Hippocampal formation (tissue), 2 donors: ENCODE measurements at regions not wholly inside any gene's neighbourhood (a gene's known extent, or its start where the extent isn't known, plus 50 kb on each side); places are given as distances from the start of the nearest gene placed in this dataset.

Experiments used
- DNase-seq, 2 donors: peaks; one replicate each; lab custom pipeline; 2025; lab: John Stamatoyannopoulos, UW

- no peak for DNase-seq
Observed at GRCh38 chr5:23367874-23368273, 139.5 kb upstream of the PRDM9 start.

- no peak for DNase-seq
Observed at GRCh38 chr5:23353286-23353685, 154.1 kb upstream of the PRDM9 start.

DNA sequence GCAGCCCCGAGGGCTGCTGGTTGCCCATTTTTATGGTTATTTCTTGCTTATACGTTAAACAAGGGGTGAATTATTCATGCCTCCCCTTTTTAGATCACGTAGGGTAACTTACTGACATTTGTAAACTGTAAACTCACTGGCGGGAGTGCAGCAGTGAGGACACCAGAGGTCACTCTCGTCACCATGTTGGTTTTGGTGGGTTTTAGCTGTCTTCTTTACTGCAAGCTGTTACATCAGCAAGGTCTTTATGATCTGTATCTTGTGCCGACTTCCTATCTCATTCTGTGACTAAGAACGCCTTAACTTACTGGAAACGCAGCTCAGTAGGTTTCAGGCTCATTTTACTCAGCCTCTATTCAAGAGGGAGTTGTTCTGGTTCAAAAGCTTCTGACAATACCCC, 155.0 kb upstream of the PRDM9 start:
- DNase-seq: no peak

DNA sequence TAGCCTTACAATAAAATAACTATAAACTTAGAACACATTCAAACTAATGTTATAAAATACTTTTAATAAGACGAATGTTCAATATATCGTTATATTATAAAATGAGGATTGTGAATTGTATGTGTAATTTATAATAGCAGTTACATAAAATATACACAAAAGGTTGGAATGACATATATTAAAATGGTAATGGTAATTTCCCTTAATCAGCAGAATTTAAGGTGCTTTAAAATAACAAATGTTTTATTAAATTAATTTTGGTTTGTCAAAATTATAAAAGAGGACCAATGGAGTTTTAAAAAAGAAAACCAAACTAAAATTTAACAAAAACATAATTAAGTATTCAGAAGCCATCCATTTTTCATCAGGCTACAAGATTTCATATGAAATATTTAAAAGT, 164.3 kb upstream of the PRDM9 start:
- DNase-seq: no peak

GRCh38 chr5:23332650-23333251, 174.7 kb upstream of the PRDM9 start:
- no peak for DNase-seq

DNA sequence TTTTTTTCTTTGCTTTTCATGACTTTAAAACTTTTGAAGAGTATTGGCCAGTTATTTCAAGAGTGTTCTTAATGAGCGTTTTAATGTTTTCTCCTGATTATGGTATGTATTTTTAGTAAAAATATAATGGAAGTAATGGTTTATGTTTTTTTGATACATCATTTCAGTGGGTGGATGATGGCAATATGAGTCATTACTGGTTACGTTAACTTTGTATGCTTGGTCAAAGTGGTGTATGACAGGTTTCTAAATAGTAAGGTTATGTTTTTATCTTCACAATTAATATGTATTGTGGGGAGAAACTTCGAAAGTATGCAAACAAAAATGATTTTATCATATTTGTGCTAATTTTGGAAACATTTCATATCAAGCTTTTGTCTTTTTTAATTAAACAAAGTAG, 176.7 kb upstream of the PRDM9 start:
- no peak for DNase-seq

- DNase-seq: no peak
Observed at GRCh38 chr5:23319901-23320300, 187.5 kb upstream of the PRDM9 start.

GRCh38 chr5:23318960-23319359, 188.4 kb upstream of the PRDM9 start:
- no peak for DNase-seq

DNA sequence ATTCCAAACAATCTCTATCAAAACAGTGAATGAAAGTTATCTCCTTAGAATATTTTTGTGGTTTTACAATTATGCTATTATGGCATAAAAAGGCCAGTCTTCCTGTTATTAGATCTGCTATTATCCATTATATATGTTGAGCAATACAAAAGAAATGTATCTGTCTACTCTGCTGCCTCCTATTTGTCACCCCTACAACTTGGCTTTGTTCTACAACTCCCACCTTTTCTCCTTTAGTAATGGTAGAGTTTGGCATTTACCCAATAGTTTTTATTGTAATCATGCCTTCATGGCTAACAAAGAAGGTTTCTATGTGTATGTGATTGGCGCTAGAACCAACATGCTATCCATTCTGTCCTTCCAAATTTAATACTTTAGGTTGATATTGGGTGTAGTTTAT, 189.2 kb upstream of the PRDM9 start:
- DNase-seq: no peak

DNA sequence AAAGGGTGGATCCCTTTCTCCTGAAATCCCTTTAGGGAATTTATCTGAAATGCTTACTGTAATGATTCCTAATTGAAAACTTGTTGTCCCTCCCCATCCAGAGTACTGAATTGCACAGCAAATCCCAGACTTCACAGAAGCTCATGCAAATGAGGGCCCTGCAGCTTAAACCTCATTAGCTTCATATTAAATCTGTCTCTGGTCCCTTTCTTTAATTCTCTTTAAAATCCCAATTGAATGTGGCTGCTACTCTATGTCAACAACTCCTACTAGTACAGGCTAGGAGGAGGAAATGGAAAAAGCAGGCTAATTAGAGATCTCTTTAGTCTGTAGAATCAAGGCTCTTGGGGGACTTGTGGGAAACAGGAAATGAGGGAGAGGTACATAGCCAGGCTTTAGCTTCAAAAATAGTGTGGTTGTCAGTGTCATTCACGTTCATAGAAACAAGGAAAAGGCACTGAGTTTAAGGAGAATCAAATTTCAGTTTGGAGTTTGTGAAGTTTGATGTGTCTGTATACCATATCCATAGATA, 191.3 kb upstream of the PRDM9 start:
- no peak for DNase-seq

- no peak for DNase-seq
Observed at GRCh38 chr5:23314827-23315226, 192.6 kb upstream of the PRDM9 start.

DNA sequence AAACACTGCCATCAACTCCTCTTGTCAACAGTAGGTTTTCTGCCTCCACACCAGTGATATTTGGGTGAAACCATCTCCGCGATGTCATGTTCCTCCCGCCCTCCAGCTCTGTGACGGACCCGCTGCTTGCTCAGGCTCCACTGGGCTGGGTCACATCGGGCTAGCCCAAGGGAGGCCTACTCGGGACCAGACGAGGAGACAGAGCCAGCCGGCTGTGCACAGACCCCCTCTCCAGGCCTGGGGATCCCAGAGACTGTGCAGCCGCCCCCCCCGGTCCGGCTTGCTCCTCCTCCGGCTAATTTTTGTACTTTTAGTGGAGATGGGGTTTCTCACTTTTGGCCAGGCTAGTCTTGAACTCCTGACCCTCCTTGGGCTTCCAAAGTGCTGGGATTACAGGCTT, 202.4 kb upstream of the PRDM9 start:
- no peak for DNase-seq

DNA sequence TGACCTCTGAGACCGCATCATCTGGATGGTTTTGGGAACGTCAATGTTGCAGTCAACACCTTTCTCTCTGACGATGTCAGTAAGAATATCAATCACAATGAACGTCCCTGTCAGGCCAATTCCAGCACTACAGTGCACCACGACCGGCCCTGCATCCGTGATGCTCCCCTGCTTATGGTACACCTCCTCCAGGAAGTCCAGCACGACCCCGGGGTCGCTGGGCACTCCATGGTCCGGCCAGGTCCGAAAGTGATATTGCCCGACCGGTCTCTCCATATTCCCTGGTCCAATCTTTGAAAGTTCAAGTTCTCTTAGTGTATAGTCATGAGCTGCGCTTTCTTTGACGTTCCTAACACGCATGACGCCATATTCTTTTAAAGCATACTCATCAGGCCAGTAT, 203.6 kb upstream of the PRDM9 start:
- no peak for DNase-seq

GRCh38 chr5:23303435-23303834, 204.0 kb upstream of the PRDM9 start:
- no peak for DNase-seq

- DNase-seq: no peak
Observed at GRCh38 chr5:23302438-23302837, 205.0 kb upstream of the PRDM9 start.

DNA sequence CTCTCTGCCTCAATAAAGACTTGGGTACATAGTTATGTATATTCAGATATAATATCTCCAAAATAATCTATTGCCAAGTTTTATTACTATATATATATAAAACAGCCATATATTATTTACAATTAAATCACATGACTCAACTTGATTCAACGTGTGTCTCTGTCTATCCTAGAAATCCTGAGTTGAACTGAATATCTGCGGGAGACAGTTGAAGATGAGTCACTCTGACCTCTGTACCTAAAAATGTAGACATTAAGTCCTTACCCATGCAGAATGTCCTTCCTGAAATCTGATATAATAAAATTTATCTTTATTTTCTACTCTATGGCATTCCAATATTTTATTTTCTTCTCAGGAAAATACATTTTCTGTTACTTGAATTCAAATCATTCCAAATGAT, 218.2 kb upstream of the PRDM9 start:
- DNase-seq: no peak

DNA sequence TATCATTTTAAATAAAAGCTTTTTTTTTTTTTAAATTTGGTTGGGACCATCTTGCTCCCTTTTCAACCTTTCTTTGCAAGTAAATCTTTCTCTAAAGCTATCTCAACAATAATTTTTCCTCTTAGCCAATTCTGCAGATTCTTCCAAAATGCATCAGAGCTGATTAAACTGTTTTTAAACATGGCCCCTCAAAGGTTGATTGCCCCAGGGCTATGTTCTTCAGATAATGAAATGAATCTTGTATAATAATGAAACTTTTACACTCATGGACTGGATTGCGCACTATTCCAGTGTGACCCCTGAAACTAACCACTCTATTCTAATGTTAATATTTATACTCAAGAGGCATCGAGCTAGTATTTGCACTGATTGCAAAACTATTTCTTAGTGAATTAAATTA, 222.8 kb upstream of the PRDM9 start:
- DNase-seq: no peak

GRCh38 chr5:23274171-23274570, 233.2 kb upstream of the PRDM9 start:
- no peak for DNase-seq

GRCh38 chr5:23269981-23270380, 237.4 kb upstream of the PRDM9 start:
- DNase-seq: no peak

- DNase-seq: no peak
Observed at GRCh38 chr5:23268136-23268535, 239.3 kb upstream of the PRDM9 start.

- DNase-seq: no peak
Observed at GRCh38 chr5:23260621-23261020, 246.8 kb upstream of the PRDM9 start.

DNA sequence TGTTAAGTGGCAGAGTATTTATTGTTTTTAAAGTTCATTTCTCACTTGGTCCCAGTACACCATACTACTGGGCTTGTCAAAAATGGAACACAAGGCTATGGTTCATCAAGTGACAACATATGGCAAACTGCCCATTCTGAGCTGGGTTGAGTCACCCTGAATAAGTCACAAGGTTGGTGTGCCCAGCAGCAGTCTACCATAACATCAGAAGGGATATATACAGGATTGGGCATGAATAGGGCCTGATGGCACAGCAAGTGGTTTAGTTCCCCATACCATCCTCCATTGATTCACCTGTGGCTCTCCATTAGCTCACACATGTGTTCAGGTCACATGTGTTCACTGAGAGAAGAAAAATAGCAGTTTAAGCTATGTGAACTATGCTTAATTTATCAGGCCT, 249.8 kb upstream of the PRDM9 start:
- no peak for DNase-seq

DNA sequence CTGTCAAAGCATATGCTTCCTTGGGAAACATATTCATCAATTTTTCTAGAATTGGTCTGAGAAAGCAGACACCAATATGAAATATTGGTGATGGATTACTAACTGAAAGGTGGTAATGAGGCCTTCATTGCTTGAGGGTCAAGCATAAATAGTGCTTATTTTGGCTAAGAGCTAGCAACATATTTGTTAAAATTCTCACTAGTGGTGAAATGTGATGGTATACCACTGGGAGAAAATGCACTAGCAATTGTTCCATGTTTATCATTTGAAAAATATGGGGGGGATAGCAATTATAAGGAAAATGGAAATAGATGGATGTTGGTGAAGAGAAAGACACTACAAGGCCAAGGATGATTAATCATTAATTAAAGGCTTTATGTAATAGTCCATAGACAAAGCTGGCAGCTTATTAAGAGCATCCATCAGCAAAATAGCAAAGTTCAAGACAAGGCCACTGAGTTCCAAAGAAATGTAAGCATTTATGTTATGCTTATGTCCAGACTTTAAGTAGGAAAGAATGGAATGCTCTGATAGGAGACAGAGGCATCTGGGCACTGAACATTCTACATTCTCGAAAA, 253.7 kb upstream of the PRDM9 start:
- no peak for DNase-seq

- no peak for DNase-seq
Observed at GRCh38 chr5:23242891-23243290, 264.5 kb upstream of the PRDM9 start.
